ENCODE measurements at regions not wholly inside any gene's neighbourhood (a gene's known extent, or its start where the extent isn't known, plus 50 kb on each side); places are given as distances from the start of the nearest gene placed in this dataset.
"Not testable (repeated sequence)": the region's sequence is repeated elsewhere in the genome, so short reads cannot be mapped to it uniquely, and the experiment has no call there.

DNA sequence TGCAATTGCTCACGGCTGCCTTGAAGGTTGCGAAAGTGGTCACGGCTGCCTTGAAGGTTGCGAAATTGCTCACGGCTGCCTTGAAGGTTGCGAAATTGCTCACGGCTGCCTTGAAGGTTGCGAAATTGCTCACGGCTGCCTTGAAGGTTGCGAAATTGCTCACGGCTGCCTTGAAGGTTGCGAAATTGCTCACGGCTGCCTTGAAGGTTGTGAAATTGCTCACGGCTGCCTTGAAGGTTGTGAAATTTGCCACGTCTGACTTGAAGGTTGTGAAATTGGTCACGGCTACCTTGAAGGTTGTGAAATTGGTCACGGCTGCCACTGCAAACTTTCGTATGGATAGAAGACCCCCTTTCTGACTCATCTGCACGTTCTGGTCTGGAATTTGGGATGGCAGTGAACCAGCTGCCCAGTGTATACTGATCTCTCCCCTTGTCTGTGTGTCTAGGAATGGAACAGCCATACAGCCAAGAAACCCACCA lies 150.1 kb downstream of the ASMT start:
- H3K27me3 ChIP-seq (ENCODE audit: control insufficient read depth in 1 of 2, insufficient read depth in 2 of 2, low read length in 2 of 2) = not testable (repeated sequence)
- peaks cover 5 to 13% of the 10 kb centered on the region in 2 donors for H3K9me3 ChIP-seq (ENCODE audit: control insufficient read depth in 1 of 2, low read length in 2 of 2)

DNA sequence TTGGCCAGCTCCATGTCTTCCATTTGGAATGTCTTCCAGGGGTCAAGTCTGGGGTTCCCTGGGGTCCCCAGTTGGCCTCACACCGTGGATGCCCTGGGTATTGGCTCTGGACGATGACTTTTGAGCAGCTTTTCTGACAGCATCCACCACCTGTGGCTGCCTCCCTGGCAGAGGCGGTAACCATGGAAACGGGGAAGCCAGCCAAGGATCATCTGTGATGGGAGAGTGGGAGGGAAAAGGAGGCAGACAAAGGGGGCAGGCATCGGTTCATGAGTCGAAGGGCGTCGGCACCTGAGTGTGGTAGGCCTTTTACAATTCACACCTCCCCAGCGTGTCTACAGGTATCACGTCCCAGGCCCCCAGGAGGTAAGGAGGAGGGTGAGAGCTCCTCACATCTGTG lies 152.2 kb downstream of the ASMT start:
- H3K4me1 ChIP-seq (ENCODE audit: control insufficient read depth in 1 of 2, insufficient read depth in 2 of 2, low read length in 2 of 2) = no peaks in the 10 kb centered on the region
- H3K9ac ChIP-seq (ENCODE audit: low read depth in 1 of 2, low read length in 2 of 2) = no peak overlapping the region
- no peaks in the 10 kb centered on the region for H3K27me3 ChIP-seq (ENCODE audit: control insufficient read depth in 1 of 2, insufficient read depth in 2 of 2, low read length in 2 of 2)
- H3K4me3 ChIP-seq (ENCODE audit: low read depth in 1 of 2, low read length in 2 of 2) = no peak overlapping the region
- H3K27ac ChIP-seq (ENCODE audit: low read depth, low read length) = no peak overlapping the region
- H3K36me3 ChIP-seq (ENCODE audit: control insufficient read depth in 1 of 2, insufficient read depth in 2 of 2, low read length in 2 of 2) = no peaks in the 10 kb centered on the region
- H3K9me3 ChIP-seq (ENCODE audit: control insufficient read depth in 1 of 2, low read length in 2 of 2) = peaks cover 5 to 13% of the 10 kb centered on the region in 2 donors

More for the DNA sequence above, 150.1 kb downstream of the ASMT start:
- H3K9ac ChIP-seq (ENCODE audit: low read depth in 1 of 2, low read length in 2 of 2); H3K36me3 ChIP-seq (ENCODE audit: control insufficient read depth in 1 of 2, insufficient read depth in 2 of 2, low read length in 2 of 2); H3K4me1 ChIP-seq (ENCODE audit: control insufficient read depth in 1 of 2, insufficient read depth in 2 of 2, low read length in 2 of 2); H3K27ac ChIP-seq (ENCODE audit: low read depth, low read length): not testable (repeated sequence)
- H3K4me3 ChIP-seq (ENCODE audit: low read depth in 1 of 2, low read length in 2 of 2) = peak overlapping the region in 1 of 2 donors; percentile 9

DNA sequence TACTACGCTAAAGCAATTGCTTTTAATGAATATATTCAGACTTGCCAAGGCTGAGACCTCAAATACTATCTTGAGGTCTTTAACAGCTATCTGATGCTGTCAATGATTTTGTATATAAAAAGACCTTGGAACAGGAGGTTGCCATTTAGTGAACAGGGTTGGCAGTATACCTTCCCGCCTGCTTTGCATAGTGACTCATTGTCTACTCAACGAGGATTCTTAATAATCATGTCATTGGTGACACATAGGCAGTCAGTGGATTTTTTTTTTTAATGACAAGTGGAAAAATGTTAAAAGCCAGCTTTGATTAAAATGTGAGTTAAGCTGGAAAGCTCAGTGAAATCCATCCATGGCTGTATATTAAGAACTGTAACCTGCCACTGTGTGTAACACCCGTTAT lies 164.0 kb downstream of the ASMT start:
- Histone ChIP-seq H3K4me3 (ENCODE audit: low read depth in 1 of 2, low read length in 2 of 2) (no peak overlapping the region), H3K27me3 (ENCODE audit: control insufficient read depth in 1 of 2, insufficient read depth in 2 of 2, low read length in 2 of 2) (no peaks in the 10 kb centered on the region), H3K4me1 (ENCODE audit: control insufficient read depth in 1 of 2, insufficient read depth in 2 of 2, low read length in 2 of 2) (no peaks in the 10 kb centered on the region), H3K36me3 (ENCODE audit: control insufficient read depth in 1 of 2, insufficient read depth in 2 of 2, low read length in 2 of 2) (no peaks in the 10 kb centered on the region), H3K9ac (ENCODE audit: low read depth in 1 of 2, low read length in 2 of 2) (no peak overlapping the region), H3K27ac (ENCODE audit: low read depth, low read length) (no peak overlapping the region), H3K9me3 (ENCODE audit: control insufficient read depth in 1 of 2, low read length in 2 of 2) (peaks cover 2 to 9% of the 10 kb centered on the region in 2 donors)

DNA sequence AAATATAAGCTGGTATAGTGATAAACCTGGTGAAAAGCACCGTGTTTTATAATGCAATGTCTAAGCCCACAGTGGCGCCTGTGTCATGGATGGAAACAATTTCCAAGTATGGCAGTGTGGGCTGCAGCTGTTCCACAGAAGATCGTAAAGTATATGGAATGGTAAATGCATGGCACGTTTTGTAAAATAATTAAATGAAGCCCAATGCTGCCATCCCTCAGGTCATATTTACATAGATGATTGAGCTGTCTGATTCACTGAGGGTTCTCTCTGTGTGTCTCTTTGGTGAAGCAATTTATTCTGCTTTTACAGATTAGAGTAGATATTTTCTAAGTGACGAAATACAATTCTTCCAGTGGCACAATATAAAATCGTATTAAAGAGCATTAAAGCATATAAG lies 164.8 kb downstream of the ASMT start:
- Histone ChIP-seq H3K9ac (ENCODE audit: low read depth in 1 of 2, low read length in 2 of 2) (no peak overlapping the region), H3K4me3 (ENCODE audit: low read depth in 1 of 2, low read length in 2 of 2) (no peak overlapping the region), H3K36me3 (ENCODE audit: control insufficient read depth in 1 of 2, insufficient read depth in 2 of 2, low read length in 2 of 2) (no peaks in the 10 kb centered on the region), H3K27me3 (ENCODE audit: control insufficient read depth in 1 of 2, insufficient read depth in 2 of 2, low read length in 2 of 2) (no peaks in the 10 kb centered on the region), H3K27ac (ENCODE audit: low read depth, low read length) (no peak overlapping the region), H3K9me3 (ENCODE audit: control insufficient read depth in 1 of 2, low read length in 2 of 2) (peaks cover 4 to 7% of the 10 kb centered on the region in 2 donors), H3K4me1 (ENCODE audit: control insufficient read depth in 1 of 2, insufficient read depth in 2 of 2, low read length in 2 of 2) (no peaks in the 10 kb centered on the region)

DNA sequence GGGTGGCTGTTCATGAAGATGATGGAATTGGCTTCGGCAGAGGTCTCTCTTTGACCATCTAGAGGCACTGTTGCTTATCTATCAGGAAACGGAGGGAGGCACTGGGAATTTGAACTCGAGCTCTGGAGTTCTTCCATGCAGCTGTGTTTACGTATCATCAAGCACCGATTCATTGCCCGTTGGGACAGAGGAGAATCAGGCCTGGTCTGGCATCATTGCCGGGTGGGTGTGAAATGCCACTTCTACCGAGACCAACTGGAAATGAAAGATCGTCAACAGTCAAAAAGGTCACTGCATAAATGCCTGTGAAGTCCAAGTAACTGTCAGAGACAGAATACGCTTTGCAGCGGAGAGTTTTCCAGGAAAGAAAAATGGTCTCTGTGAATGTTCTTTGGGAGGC lies 166.9 kb downstream of the ASMT start:
- H3K27me3 ChIP-seq (ENCODE audit: control insufficient read depth in 1 of 2, insufficient read depth in 2 of 2, low read length in 2 of 2) = no peaks in the 10 kb centered on the region
- H3K36me3 ChIP-seq (ENCODE audit: control insufficient read depth in 1 of 2, insufficient read depth in 2 of 2, low read length in 2 of 2) = no peaks in the 10 kb centered on the region
- H3K9ac ChIP-seq (ENCODE audit: low read depth in 1 of 2, low read length in 2 of 2) = no peak overlapping the region
- H3K27ac ChIP-seq (ENCODE audit: low read depth, low read length) = no peak overlapping the region
- H3K9me3 ChIP-seq (ENCODE audit: control insufficient read depth in 1 of 2, low read length in 2 of 2) = peaks cover 9 to 11% of the 10 kb centered on the region in 2 donors
- H3K4me1 ChIP-seq (ENCODE audit: control insufficient read depth in 1 of 2, insufficient read depth in 2 of 2, low read length in 2 of 2) = no peaks in the 10 kb centered on the region
- no peak overlapping the region for H3K4me3 ChIP-seq (ENCODE audit: low read depth in 1 of 2, low read length in 2 of 2)

DNA sequence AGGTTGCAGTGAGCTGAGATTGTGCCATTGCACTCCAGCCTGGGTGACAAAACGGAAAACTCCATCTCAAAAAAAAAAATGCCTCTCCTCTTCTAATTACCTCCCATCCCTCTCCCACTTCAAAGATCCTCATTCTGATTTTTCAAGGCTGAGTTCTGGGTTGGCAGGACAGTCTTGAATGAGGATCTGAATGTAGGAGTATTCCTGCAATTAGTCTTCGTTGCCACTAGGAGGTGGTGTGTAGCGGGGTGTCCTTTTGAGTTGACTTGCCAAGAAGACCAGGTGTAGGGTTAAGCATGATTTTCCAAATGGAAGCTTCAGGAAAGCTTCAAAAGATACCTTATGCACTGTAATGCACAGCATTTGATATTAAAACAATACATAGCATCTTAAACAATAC lies 169.9 kb downstream of the ASMT start:
- Histone ChIP-seq H3K4me3 (ENCODE audit: low read depth in 1 of 2, low read length in 2 of 2) (no peak overlapping the region), H3K27ac (ENCODE audit: low read depth, low read length) (no peak overlapping the region), H3K9ac (ENCODE audit: low read depth in 1 of 2, low read length in 2 of 2) (no peak overlapping the region), H3K9me3 (ENCODE audit: control insufficient read depth in 1 of 2, low read length in 2 of 2) (peaks cover 24 to 28% of the 10 kb centered on the region in 2 donors), H3K4me1 (ENCODE audit: control insufficient read depth in 1 of 2, insufficient read depth in 2 of 2, low read length in 2 of 2) (no peaks in the 10 kb centered on the region), H3K27me3 (ENCODE audit: control insufficient read depth in 1 of 2, insufficient read depth in 2 of 2, low read length in 2 of 2) (no peaks in the 10 kb centered on the region), H3K36me3 (ENCODE audit: control insufficient read depth in 1 of 2, insufficient read depth in 2 of 2, low read length in 2 of 2) (no peaks in the 10 kb centered on the region)

DNA sequence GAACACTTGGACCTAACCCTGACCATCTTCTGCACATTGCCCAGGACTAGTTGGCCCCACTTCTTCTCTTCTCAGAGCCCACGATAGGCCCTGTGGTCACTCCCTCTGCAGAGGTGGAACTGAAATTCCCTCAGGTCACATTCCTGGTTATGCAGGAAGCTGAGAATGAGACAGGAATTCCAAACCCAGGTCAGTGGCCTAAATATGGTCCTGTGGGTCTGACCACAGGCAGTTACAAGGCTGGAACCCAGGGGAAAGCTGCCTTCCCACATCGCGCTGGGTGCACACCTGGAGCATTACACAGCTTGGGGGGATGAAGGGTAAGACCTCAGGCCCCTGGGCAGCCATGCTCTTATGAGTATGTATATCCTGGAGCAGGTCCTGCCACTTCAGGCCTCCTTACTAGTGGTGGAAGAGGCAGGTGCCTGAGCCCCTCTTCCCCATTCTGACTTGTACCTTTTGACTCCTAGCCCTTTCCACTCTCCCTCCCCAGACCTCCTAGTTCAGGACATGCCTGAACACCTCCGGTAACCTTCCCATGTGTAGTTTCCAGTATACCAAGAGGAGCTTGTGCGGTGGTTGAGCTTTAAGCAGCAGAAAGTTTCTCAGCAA lies 173.5 kb downstream of the ASMT start:
- H3K27ac ChIP-seq (ENCODE audit: low read depth, low read length) = no peak overlapping the region
- no peak overlapping the region for H3K9ac ChIP-seq (ENCODE audit: low read depth in 1 of 2, low read length in 2 of 2)
- H3K4me3 ChIP-seq (ENCODE audit: low read depth in 1 of 2, low read length in 2 of 2) = no peak overlapping the region
- peaks cover 19 to 28% of the 10 kb centered on the region in 2 donors for H3K9me3 ChIP-seq (ENCODE audit: control insufficient read depth in 1 of 2, low read length in 2 of 2)
- no peaks in the 10 kb centered on the region for H3K36me3 ChIP-seq (ENCODE audit: control insufficient read depth in 1 of 2, insufficient read depth in 2 of 2, low read length in 2 of 2)
- H3K27me3 ChIP-seq (ENCODE audit: control insufficient read depth in 1 of 2, insufficient read depth in 2 of 2, low read length in 2 of 2) = no peaks in the 10 kb centered on the region
- no peaks in the 10 kb centered on the region for H3K4me1 ChIP-seq (ENCODE audit: control insufficient read depth in 1 of 2, insufficient read depth in 2 of 2, low read length in 2 of 2)

DNA sequence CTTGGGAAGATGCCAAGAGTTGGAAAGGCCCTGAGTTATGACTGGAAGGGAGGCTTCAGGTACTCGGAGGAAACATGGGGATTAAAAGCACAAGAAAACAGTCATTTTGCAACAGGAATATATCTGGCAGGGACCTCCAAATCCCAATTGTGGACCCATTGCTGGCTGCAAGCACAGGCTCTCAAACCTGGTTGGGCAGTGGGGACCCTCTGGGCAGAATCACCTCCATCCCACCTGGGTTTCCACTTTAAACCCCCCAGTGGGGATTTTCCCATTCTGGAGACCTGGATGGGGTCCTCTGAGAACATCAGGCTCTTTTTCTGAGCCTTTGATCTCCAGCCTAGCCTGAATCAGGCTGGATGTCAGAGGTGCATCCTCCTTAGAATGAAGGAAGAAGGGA lies 177.8 kb downstream of the ASMT start:
- Histone ChIP-seq H3K9ac (ENCODE audit: low read depth in 1 of 2, low read length in 2 of 2) (no peak overlapping the region), H3K4me1 (ENCODE audit: control insufficient read depth in 1 of 2, insufficient read depth in 2 of 2, low read length in 2 of 2) (no peaks in the 10 kb centered on the region), H3K27me3 (ENCODE audit: control insufficient read depth in 1 of 2, insufficient read depth in 2 of 2, low read length in 2 of 2) (no peaks in the 10 kb centered on the region), H3K9me3 (ENCODE audit: control insufficient read depth in 1 of 2, low read length in 2 of 2) (peaks cover 13 to 18% of the 10 kb centered on the region in 2 donors), H3K27ac (ENCODE audit: low read depth, low read length) (no peak overlapping the region), H3K4me3 (ENCODE audit: low read depth in 1 of 2, low read length in 2 of 2) (no peak overlapping the region), H3K36me3 (ENCODE audit: control insufficient read depth in 1 of 2, insufficient read depth in 2 of 2, low read length in 2 of 2) (no peaks in the 10 kb centered on the region)

DNA sequence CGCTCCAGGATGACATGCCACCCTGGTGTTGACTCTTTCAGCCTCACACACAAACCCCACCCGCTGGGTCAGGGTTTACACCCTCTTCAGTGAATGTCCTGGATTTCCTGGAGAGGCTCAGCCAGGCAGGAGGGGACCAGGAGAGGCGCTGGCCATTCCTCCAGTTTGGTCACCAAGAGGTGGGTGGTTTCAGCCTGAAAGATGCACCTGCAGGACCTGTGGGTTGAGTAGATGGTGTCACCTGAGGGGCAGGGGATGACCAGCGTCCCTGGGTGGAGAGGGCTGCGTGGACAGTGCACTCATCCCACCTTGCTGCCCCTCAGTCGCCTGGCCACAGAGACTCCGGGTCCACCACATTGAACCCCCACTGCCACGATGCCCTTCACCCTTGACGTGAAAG lies 179.7 kb downstream of the ASMT start:
- H3K9me3 ChIP-seq (ENCODE audit: control insufficient read depth in 1 of 2, low read length in 2 of 2) = peaks cover 3 to 9% of the 10 kb centered on the region in 2 donors

DNA sequence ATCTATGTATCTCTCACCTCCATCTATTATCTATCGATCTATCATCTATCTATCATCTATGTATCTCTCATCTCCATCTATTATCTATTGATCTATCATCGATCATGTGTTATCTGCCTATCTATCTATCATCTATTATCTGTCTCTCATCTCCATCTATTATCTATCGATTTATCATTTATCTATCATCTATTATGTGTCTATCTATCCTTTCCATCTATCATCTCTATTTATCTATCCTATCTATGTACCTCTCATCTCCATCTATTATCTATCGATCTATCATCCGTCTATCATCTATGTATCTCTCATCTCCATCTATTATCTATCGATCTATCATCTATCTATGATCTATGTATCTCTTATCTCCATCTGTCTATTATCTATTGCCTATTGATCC lies 188.1 kb downstream of the ASMT start:
- H3K4me1 ChIP-seq (ENCODE audit: control insufficient read depth in 1 of 2, insufficient read depth in 2 of 2, low read length in 2 of 2) = no peaks in the 10 kb centered on the region
- H3K9me3 ChIP-seq (ENCODE audit: control insufficient read depth in 1 of 2, low read length in 2 of 2) = peaks cover 0 to 6% of the 10 kb centered on the region in 2 donors
- no peak overlapping the region for H3K9ac ChIP-seq (ENCODE audit: low read depth in 1 of 2, low read length in 2 of 2)
- H3K4me3 ChIP-seq (ENCODE audit: low read depth in 1 of 2, low read length in 2 of 2) = no peak overlapping the region
- no peak overlapping the region for H3K27ac ChIP-seq (ENCODE audit: low read depth, low read length)
- no peaks in the 10 kb centered on the region for H3K36me3 ChIP-seq (ENCODE audit: control insufficient read depth in 1 of 2, insufficient read depth in 2 of 2, low read length in 2 of 2)
- no peaks in the 10 kb centered on the region for H3K27me3 ChIP-seq (ENCODE audit: control insufficient read depth in 1 of 2, insufficient read depth in 2 of 2, low read length in 2 of 2)

More for the DNA sequence above, 179.7 kb downstream of the ASMT start:
- H3K4me1 ChIP-seq (ENCODE audit: control insufficient read depth in 1 of 2, insufficient read depth in 2 of 2, low read length in 2 of 2) = no peaks in the 10 kb centered on the region
- H3K9ac ChIP-seq (ENCODE audit: low read depth in 1 of 2, low read length in 2 of 2) = no peak overlapping the region
- no peaks in the 10 kb centered on the region for H3K36me3 ChIP-seq (ENCODE audit: control insufficient read depth in 1 of 2, insufficient read depth in 2 of 2, low read length in 2 of 2)
- H3K27me3 ChIP-seq (ENCODE audit: control insufficient read depth in 1 of 2, insufficient read depth in 2 of 2, low read length in 2 of 2) = no peaks in the 10 kb centered on the region
- no peak overlapping the region for H3K4me3 ChIP-seq (ENCODE audit: low read depth in 1 of 2, low read length in 2 of 2)
- H3K27ac ChIP-seq (ENCODE audit: low read depth, low read length) = no peak overlapping the region
